Osteocyte (in vitro differentiated cells): ENCODE measurements at regions not wholly inside any gene's neighbourhood (a gene's known extent, or its start where the extent isn't known, plus 50 kb on each side); places are given as distances from the start of the nearest gene placed in this dataset.

Source experiments
- DNase-seq: peaks from one replicate; pipeline ENCODE4 v3.0.0; 2021; ENCODE audit warnings: mixed read lengths; ENCODE audit not compliant: unreplicated experiment; ENCODE audit errors: extremely low spot score
- H3K27ac Mint-ChIP-seq: one replicate; pipeline ENCODE4 v1.8.0; 2021; ENCODE audit warnings: mild to moderate bottlenecking, mixed read lengths; ENCODE audit not compliant: unreplicated experiment
- H3K27me3 Mint-ChIP-seq: one replicate; pipeline ENCODE4 v1.8.0; 2021; ENCODE audit warnings: mixed read lengths; ENCODE audit not compliant: unreplicated experiment
- H3K36me3 Mint-ChIP-seq: one replicate; pipeline ENCODE4 v1.8.0; 2021; ENCODE audit warnings: mixed read lengths; ENCODE audit not compliant: unreplicated experiment
- H3K4me1 Mint-ChIP-seq: one replicate; pipeline ENCODE4 v1.8.0; 2021; ENCODE audit warnings: mixed read lengths; ENCODE audit not compliant: unreplicated experiment
- H3K4me3 Mint-ChIP-seq: one replicate; pipeline ENCODE4 v1.8.0; 2021; ENCODE audit warnings: mild to moderate bottlenecking, moderate library complexity, mixed read lengths; ENCODE audit not compliant: unreplicated experiment
- H3K9me3 Mint-ChIP-seq: one replicate; pipeline ENCODE4 v1.8.0; 2021; ENCODE audit warnings: mixed read lengths; ENCODE audit not compliant: unreplicated experiment
- TF ChIP-seq, protein P1 (sequence below): fragments of 200-600 bp; sonication (generic); IDR thresholded peaks from 2 replicates; pipeline ENCODE4 v1.5.0; 2021; ENCODE audit warnings: antibody characterized with exemption, mild to moderate bottlenecking, moderate library complexity

- H3K4me1 Mint-ChIP-seq, result no peaks in the 10 kb centered on the region
- no peak overlapping the region for H3K27ac Mint-ChIP-seq
- TF ChIP-seq, protein P1, sequence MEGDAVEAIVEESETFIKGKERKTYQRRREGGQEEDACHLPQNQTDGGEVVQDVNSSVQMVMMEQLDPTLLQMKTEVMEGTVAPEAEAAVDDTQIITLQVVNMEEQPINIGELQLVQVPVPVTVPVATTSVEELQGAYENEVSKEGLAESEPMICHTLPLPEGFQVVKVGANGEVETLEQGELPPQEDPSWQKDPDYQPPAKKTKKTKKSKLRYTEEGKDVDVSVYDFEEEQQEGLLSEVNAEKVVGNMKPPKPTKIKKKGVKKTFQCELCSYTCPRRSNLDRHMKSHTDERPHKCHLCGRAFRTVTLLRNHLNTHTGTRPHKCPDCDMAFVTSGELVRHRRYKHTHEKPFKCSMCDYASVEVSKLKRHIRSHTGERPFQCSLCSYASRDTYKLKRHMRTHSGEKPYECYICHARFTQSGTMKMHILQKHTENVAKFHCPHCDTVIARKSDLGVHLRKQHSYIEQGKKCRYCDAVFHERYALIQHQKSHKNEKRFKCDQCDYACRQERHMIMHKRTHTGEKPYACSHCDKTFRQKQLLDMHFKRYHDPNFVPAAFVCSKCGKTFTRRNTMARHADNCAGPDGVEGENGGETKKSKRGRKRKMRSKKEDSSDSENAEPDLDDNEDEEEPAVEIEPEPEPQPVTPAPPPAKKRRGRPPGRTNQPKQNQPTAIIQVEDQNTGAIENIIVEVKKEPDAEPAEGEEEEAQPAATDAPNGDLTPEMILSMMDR, result no peak
- peaks cover 3% of the 10 kb centered on the region for H3K27me3 Mint-ChIP-seq
- no peak for DNase-seq
- no peaks in the 10 kb centered on the region for H3K36me3 Mint-ChIP-seq
- H3K4me3 Mint-ChIP-seq, result no peak overlapping the region
- H3K9me3 Mint-ChIP-seq, result peaks cover 16% of the 10 kb centered on the region
Observed at GRCh38 chr10:10020945-10021344, 996.7 kb upstream of the CELF2 start.

DNA sequence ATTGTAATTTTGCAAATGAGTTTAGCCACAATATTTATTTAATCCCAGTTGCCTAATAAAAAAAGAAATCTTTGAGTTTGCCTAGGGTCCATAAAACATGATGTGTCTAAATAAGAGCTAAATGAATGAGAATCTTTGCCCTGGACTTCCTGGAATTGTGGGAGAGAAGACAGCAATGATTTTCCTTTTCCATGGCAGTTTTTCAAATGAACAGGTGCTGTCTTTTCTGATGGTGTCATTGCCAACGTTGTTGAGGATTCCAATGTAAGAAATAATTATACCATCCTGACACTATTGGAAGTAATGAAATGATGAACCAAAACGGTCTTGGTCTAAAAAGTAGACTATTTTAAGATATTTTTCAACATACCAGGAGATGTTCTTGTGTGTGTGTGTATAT, 984.7 kb upstream of the CELF2 start:
- no peaks in the 10 kb centered on the region for H3K4me1 Mint-ChIP-seq

GRCh38 chr10:10038348-10038747, 979.3 kb upstream of the CELF2 start:
- Mint-ChIP-seq H3K27me3 (no peaks in the 10 kb centered on the region), H3K27ac (no peak overlapping the region), H3K9me3 (peaks cover 5% of the 10 kb centered on the region), H3K4me1 (peaks cover 5% of the 10 kb centered on the region), H3K36me3 (no peaks in the 10 kb centered on the region), H3K4me3 (no peak overlapping the region)
- DNase-seq, result no peak
- TF ChIP-seq, protein P1, result no peak

More for the DNA sequence above, 984.7 kb upstream of the CELF2 start:
- TF ChIP-seq, protein P1, result no peak
- Mint-ChIP-seq H3K9me3 (peaks cover 8% of the 10 kb centered on the region), H3K36me3 (no peaks in the 10 kb centered on the region), H3K27me3 (peaks cover 5% of the 10 kb centered on the region), H3K4me3 (no peak overlapping the region), H3K27ac (no peak overlapping the region)
- DNase-seq, result no peak

DNA sequence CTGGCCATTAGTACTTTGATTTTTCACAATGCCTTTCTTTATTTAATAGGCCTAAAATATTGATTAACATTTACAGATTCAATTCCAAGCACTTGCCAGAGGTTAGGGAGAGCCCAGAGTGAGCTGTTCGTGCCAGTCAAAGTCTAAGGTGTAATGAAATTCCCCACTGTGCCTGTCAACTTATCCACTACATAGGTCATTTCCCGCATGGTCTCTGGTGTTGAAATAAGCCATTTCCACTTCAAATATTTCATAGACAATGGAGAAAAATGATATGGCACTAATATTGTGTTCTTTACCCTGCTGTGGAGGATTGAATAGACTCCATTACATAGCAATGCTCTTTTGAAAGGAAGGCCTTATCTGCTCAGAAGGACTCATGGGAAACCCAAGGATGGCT, 978.1 kb upstream of the CELF2 start:
- no peak overlapping the region for H3K4me3 Mint-ChIP-seq
- H3K4me1 Mint-ChIP-seq, result peaks cover 5% of the 10 kb centered on the region
- H3K27ac Mint-ChIP-seq, result no peak overlapping the region
- H3K27me3 Mint-ChIP-seq, result no peaks in the 10 kb centered on the region
- TF ChIP-seq, protein P1, result no peak
- no peak for DNase-seq
- H3K9me3 Mint-ChIP-seq, result peaks cover 5% of the 10 kb centered on the region
- no peaks in the 10 kb centered on the region for H3K36me3 Mint-ChIP-seq

DNA sequence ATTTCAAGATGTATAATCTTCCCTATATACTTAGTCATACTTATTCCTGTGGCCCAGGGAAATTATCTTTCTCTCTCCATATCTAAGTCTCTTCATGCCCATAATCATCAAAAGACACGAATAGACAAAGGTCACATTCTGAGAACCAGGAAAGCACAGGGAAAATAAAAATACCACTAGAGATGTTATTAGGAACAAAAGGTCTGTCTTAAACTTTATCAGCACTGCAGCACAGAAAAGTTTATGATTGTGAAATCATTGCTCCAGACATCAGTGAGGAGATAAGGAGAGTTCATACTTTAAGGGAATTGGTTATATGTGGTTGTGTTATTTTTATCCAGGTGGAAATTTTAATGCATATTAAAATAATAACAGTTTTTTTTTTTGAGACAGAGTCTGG, 974.6 kb upstream of the CELF2 start:
- TF ChIP-seq, protein P1, result no peak
- peaks cover 15% of the 10 kb centered on the region for H3K9me3 Mint-ChIP-seq
- peaks cover 8% of the 10 kb centered on the region for H3K4me1 Mint-ChIP-seq
- no peak for DNase-seq
- H3K27me3 Mint-ChIP-seq, result no peaks in the 10 kb centered on the region
- no peak overlapping the region for H3K4me3 Mint-ChIP-seq
- no peak overlapping the region for H3K27ac Mint-ChIP-seq
- no peaks in the 10 kb centered on the region for H3K36me3 Mint-ChIP-seq
